PC-9 (cell line): ENCODE measurements at regions not wholly inside any gene's neighbourhood (a gene's known extent, or its start where the extent isn't known, plus 50 kb on each side); places are given as distances from the start of the nearest gene placed in this dataset.

Experiments used
- CTCF ChIP-seq: fragments of 200-600 bp; sonication (generic); conservative IDR thresholded peaks from 2 replicates; pipeline ENCODE4 v1.6.1; 2017; ENCODE audit warnings: mixed run types, antibody characterized with exemption, mild to moderate bottlenecking, moderate library complexity
- EZH2 ChIP-seq: fragments of 200-600 bp; sonication (generic); IDR thresholded peaks from 2 replicates; pipeline ENCODE4 v1.8.0; 2017; ENCODE audit warnings: antibody characterized with exemption, low read depth

GRCh38 chr6:148173548-148173947 lies 169.1 kb upstream of the SASH1 start:
- TF ChIP-seq CTCF: no peak
- no peak for TF ChIP-seq EZH2
